Gastrocnemius medialis (tissue), 4 donors: ENCODE measurements at regions not wholly inside any gene's neighbourhood (a gene's known extent, or its start where the extent isn't known, plus 50 kb on each side); places are given as distances from the start of the nearest gene placed in this dataset.

Source experiments
- ATAC-seq, 2 donors: fragments of 150-250 bp; one replicate each; pipeline ENCODE4 v1.9.1; 2016
- DNase-seq, 2 donors: peaks; one replicate each; pipeline ENCODE4 v3.0.0-alpha.2; 2019
- H3K27ac ChIP-seq, 4 donors: fragments of 200-600 bp; sonication (generic); 1 replicate in 1 of 4; 2 replicates in 3 of 4; pipeline ENCODE4 v1.5.1; 2016 to 2018; ENCODE audit warnings: mild to moderate bottlenecking in 2 of 4, moderate library complexity in 1 of 4
- H3K27me3 ChIP-seq, 3 donors: fragments of 200-600 bp; sonication (generic) in 2 of 3; 1 replicate in 1 of 3; 2 replicates in 2 of 3; pipeline versions ENCODE4 v1.5.1 to v1.6.0; 2016 to 2019; ENCODE audit warnings: mild to moderate bottlenecking in 1 of 3, moderate library complexity in 1 of 3
- H3K36me3 ChIP-seq, 2 donors: fragments of 200-600 bp; sonication (generic) in 1 of 2; one replicate each; pipeline ENCODE4 v1.5.1; 2017 to 2018
- H3K4me1 ChIP-seq, 2 donors: fragments of 200-600 bp; sonication (generic) in 1 of 2; one replicate each; pipeline ENCODE4 v1.5.1; 2016 to 2017; ENCODE audit warnings: mild to moderate bottlenecking in 2 of 2
- H3K4me3 ChIP-seq, 4 donors: fragments of 200-600 bp; sonication (generic) in 3 of 4; 1 replicate in 1 of 4; 2 replicates in 3 of 4; pipeline ENCODE4 v1.5.1; 2016 to 2019; ENCODE audit warnings: mild to moderate bottlenecking in 2 of 4
- H3K9me3 ChIP-seq, 3 donors: fragments of 200-600 bp; sonication (generic) in 2 of 3; 1 replicate in 1 of 3; 2 replicates in 2 of 3; pipeline ENCODE4 v1.5.1; 2016 to 2019
- CTCF ChIP-seq, 5 experiments: fragments of 450-650 bp in 3 of 5; fragments of 200-600 bp in 2 of 5; sonication (generic) in 2 of 5; IDR thresholded peaks in 4 of 5; conservative IDR thresholded peaks in 1 of 5; 1 replicate in 4 of 5; 2 replicates in 1 of 5; pipeline ENCODE4 v1.5.1; 2016 to 2019; ENCODE audit warnings: antibody characterized with exemption in 5 of 5, mild to moderate bottlenecking in 3 of 5, moderate library complexity in 3 of 5
- POLR2A ChIP-seq, 2 donors: fragments of 450-650 bp; IDR thresholded peaks; one replicate each; pipeline ENCODE4 v1.6.1; 2017; ENCODE audit warnings: antibody characterized with exemption in 2 of 2, mild to moderate bottlenecking in 2 of 2, moderate library complexity in 2 of 2
- in situ Hi-C, 4 donors: fragments of 200-750 bp; cut with MboI; loops; one replicate each; pipeline versions ENCODE4 v1.15.0 to v1.8.0; 2017; ENCODE audit warnings: low sequenced_read_pairs in 4 of 4
- intact Hi-C: fragments of 100-400 bp; cut with DNase I; formaldehyde crosslinking; loops from one replicate; pipeline ENCODE4 v1.15.1; 2023; ENCODE audit warnings: low total_unique reads

GRCh38 chr10:22837351-22837750, 90.5 kb upstream of the ARMC3 start:
- Histone ChIP-seq H3K27ac (no peak overlapping the region), H3K4me3 (no peak overlapping the region), H3K27me3 (no peaks in the 10 kb centered on the region), H3K36me3 (no peaks in the 10 kb centered on the region), H3K9me3 (no peaks in the 10 kb centered on the region), H3K4me1 (no peaks in the 10 kb centered on the region)
- in situ Hi-C loops, result no loop called here
- TF ChIP-seq POLR2A (IDR thresholded peaks at IDR 0.05), result no peak
- TF ChIP-seq CTCF (IDR thresholded peaks at IDR 0.05 in 4 of 5, conservative IDR thresholded peaks at IDR 0.05 in 1 of 5), result no peak
- intact Hi-C loops, result no loop called here
- ATAC-seq (no peak), DNase-seq (no peak)

DNA sequence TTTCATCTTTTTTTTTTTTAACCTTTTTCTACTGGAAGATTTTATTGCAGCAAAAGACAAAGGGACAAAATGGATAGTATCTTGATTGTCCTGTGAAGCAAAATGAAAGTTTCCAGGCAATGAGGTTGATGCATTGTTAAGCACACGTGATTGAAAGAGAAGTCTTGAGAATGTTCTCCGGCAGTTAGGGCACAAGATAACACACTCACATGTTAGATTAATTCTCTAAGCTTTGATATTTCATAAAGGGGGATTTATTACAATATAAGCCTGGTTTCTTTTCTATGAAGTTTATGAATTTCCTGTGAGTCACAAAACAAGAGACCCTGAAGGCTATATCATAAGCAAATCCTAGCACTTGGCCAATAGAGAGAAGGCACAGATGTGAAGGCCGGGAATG, 93.4 kb upstream of the ARMC3 start:
- no peaks in the 10 kb centered on the region for H3K4me1 ChIP-seq
- no peaks in the 10 kb centered on the region for H3K27me3 ChIP-seq
- TF ChIP-seq POLR2A (IDR thresholded peaks at IDR 0.05) (no peak), CTCF (IDR thresholded peaks at IDR 0.05 in 4 of 5, conservative IDR thresholded peaks at IDR 0.05 in 1 of 5) (no peak)
- H3K27ac ChIP-seq, result no peak overlapping the region
- H3K9me3 ChIP-seq, result no peaks in the 10 kb centered on the region
- intact Hi-C loops (no loop called here), in situ Hi-C loops (no loop called here)
- ATAC-seq, result no peak
- no peak overlapping the region for H3K4me3 ChIP-seq
- no peak for DNase-seq
- H3K36me3 ChIP-seq, result no peaks in the 10 kb centered on the region

- Histone ChIP-seq H3K27ac (no peak overlapping the region), H3K36me3 (no peaks in the 10 kb centered on the region), H3K4me3 (no peak overlapping the region), H3K27me3 (no peaks in the 10 kb centered on the region), H3K4me1 (no peaks in the 10 kb centered on the region), H3K9me3 (no peaks in the 10 kb centered on the region)
- no peak for ATAC-seq
- no peak for TF ChIP-seq POLR2A (IDR thresholded peaks at IDR 0.05)
- no peak for TF ChIP-seq CTCF (IDR thresholded peaks at IDR 0.05 in 4 of 5, conservative IDR thresholded peaks at IDR 0.05 in 1 of 5)
- in situ Hi-C loops, result no loop called here
- no peak for DNase-seq
- intact Hi-C loops, result no loop called here
These were observed 94.1 kb upstream of the ARMC3 start for GRCh38 chr10:22833781-22834180.

- in situ Hi-C loops, result no loop called here
- intact Hi-C loops, result no loop called here
- Histone ChIP-seq H3K9me3 (no peaks in the 10 kb centered on the region), H3K27ac (no peak overlapping the region), H3K27me3 (no peaks in the 10 kb centered on the region), H3K4me1 (no peaks in the 10 kb centered on the region), H3K36me3 (no peaks in the 10 kb centered on the region), H3K4me3 (no peak overlapping the region)
- ATAC-seq, result no peak
- no peak for DNase-seq
- no peak for TF ChIP-seq CTCF (IDR thresholded peaks at IDR 0.05 in 4 of 5, conservative IDR thresholded peaks at IDR 0.05 in 1 of 5)
- TF ChIP-seq POLR2A (IDR thresholded peaks at IDR 0.05), result no peak
These were observed 94.5 kb upstream of the ARMC3 start for GRCh38 chr10:22833353-22833752.

DNA sequence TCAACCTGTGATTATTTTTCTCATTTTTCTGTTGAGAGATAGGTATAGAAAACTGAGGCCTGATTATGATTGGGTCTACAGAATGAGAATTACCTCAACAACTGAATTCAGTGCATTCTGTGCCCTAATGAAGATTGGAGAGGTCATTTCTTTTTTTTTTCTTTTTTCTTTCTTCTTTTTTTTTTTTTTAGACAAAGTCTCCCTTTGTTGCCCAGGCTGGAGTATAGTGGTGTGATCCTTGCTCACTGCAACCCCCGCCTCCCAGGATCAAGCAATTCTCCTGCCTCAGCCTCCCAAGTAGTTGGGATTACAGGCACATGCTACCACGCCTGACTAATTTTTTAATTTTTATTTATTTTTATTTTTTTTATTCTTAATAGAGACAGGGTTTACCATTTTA, 95.0 kb upstream of the ARMC3 start:
- Histone ChIP-seq H3K9me3 (no peaks in the 10 kb centered on the region), H3K4me3 (no peak overlapping the region), H3K36me3 (no peaks in the 10 kb centered on the region), H3K4me1 (no peaks in the 10 kb centered on the region), H3K27me3 (no peaks in the 10 kb centered on the region), H3K27ac (no peak overlapping the region)
- DNase-seq (no peak), ATAC-seq (no peak)
- intact Hi-C loops (no loop called here), in situ Hi-C loops (no loop called here)
- no peak for TF ChIP-seq POLR2A (IDR thresholded peaks at IDR 0.05)
- TF ChIP-seq CTCF (IDR thresholded peaks at IDR 0.05 in 4 of 5, conservative IDR thresholded peaks at IDR 0.05 in 1 of 5), result no peak
